Adrenal gland (tissue), 9 donors: ENCODE measurements at regions not wholly inside any gene's neighbourhood (a gene's known extent, or its start where the extent isn't known, plus 50 kb on each side); places are given as distances from the start of the nearest gene placed in this dataset.

Source experiments
- DNase-seq, 7 donors: peaks; one replicate each; pipeline ENCODE4 v3.0.0-alpha.2; 2019 to 2020
- H3K27ac ChIP-seq, 5 donors: fragments of 200-600 bp; sonication (generic) in 4 of 5; 1 replicate in 3 of 5; 2 replicates in 2 of 5; pipeline versions ENCODE4 v1.5.1 to v1.8.0; 2016 to 2020; ENCODE audit warnings: mild to moderate bottlenecking in 1 of 5
- H3K27me3 ChIP-seq: fragments of 200-600 bp; 2 replicates; pipeline ENCODE4 v1.8.0; 2021
- H3K36me3 ChIP-seq, 2 donors: fragments of 200-600 bp; replicated peaks in 1 of 2; 1 replicate in 1 of 2; 2 replicates in 1 of 2; pipeline versions ENCODE4 v1.5.1 to v1.8.0; 2018 to 2022
- H3K4me1 ChIP-seq, 2 donors: fragments of 200-600 bp; replicated peaks in 1 of 2; 1 replicate in 1 of 2; 2 replicates in 1 of 2; pipeline versions ENCODE4 v1.5.1 to v1.8.0; 2018 to 2021
- H3K4me3 ChIP-seq, 4 donors: fragments of 200-600 bp; sonication (generic) in 3 of 4; one replicate each; pipeline ENCODE4 v1.5.1; 2016 to 2018
- H3K9me3 ChIP-seq, 3 donors: fragments of 200-600 bp; sonication (generic) in 1 of 3; replicated peaks in 1 of 3; 1 replicate in 2 of 3; 2 replicates in 1 of 3; pipeline versions ENCODE4 v1.5.1 to v1.8.0; 2016 to 2021
- CTCF ChIP-seq, 6 experiments: fragments of 450-650 bp in 4 of 6; fragments of 200-600 bp in 2 of 6; sonication (generic) in 1 of 6; IDR thresholded peaks; 1 replicate in 5 of 6; 2 replicates in 1 of 6; pipeline versions ENCODE4 v1.5.1 to v1.8.0; 2016 to 2021; ENCODE audit warnings: antibody characterized with exemption in 6 of 6, mild to moderate bottlenecking in 2 of 6, moderate library complexity in 1 of 6
- POLR2A ChIP-seq, 2 donors: fragments of 450-650 bp; IDR thresholded peaks; one replicate each; pipeline ENCODE4 v1.6.1; 2017; ENCODE audit warnings: antibody characterized with exemption in 2 of 2, mild to moderate bottlenecking in 2 of 2, moderate library complexity in 1 of 2
- WGBS, 4 donors: extraction: QIAGEN DNeasy Blood & Tissue Kit in 2 of 4; methylation state at CpG; one replicate each; pipeline versions ENCODE4 v1.1.5 to v1.1.7; 2013 to 2017; 5-methylcytosine and 5-hydroxymethylcytosine counted together
- intact Hi-C, 2 donors: fragments of 100-400 bp; cut with DNase I; formaldehyde crosslinking; loops; one replicate each; pipeline versions ENCODE4 v1.14.1 to v1.15.0; 2022 to 2023
- donor health status: healthy with polysubstance abuse.
- donor health status: Bipolar disorder and iron deficiency.
- donor health status: DM: yes; HTN: yes; CAD: no.
- donor health status: DM: no; HTN: no; CAD: no.
- donor health status: DM: no; HTN: no; CAD: no.

- H3K9me3 ChIP-seq = peaks cover 0 to 5% (median 0%) of the 10 kb centered on the region in 3 donors
- no peak for DNase-seq
- no peaks in the 10 kb centered on the region for H3K27me3 ChIP-seq
- no peaks in the 10 kb centered on the region for H3K36me3 ChIP-seq
- no peak overlapping the region for H3K27ac ChIP-seq
- TF ChIP-seq CTCF (IDR thresholded peaks at IDR 0.05) (no peak), POLR2A (IDR thresholded peaks at IDR 0.05) (no peak)
- 86 to 100% (median 93%) methylated on average over 1 of the region's 1 CpG for WGBS, 4 donors
- intact Hi-C loops = no loop called here
- no peak overlapping the region for H3K4me3 ChIP-seq
- H3K4me1 ChIP-seq = no peaks in the 10 kb centered on the region
These were observed 269.1 kb upstream of the GLI3 start for GRCh38 chr7:42506097-42506496.

- no peak for TF ChIP-seq POLR2A (IDR thresholded peaks at IDR 0.05)
- no peak overlapping the region for H3K4me3 ChIP-seq
- DNase-seq = peak in 3 of 7 donors; percentile 27 to 40 (median 36)
- intact Hi-C loops = no loop called here
- H3K4me1 ChIP-seq = no peaks in the 10 kb centered on the region
- 53 to 78% (median 63%) methylated on average over 1 of the region's 1 CpG for WGBS, 4 donors
- H3K9me3 ChIP-seq = peaks cover 0 to 5% (median 0%) of the 10 kb centered on the region in 3 donors
- H3K27me3 ChIP-seq = no peaks in the 10 kb centered on the region
- H3K27ac ChIP-seq = no peak overlapping the region
- no peaks in the 10 kb centered on the region for H3K36me3 ChIP-seq
These were observed 265.0 kb upstream of the GLI3 start for GRCh38 chr7:42502022-42502421.

- Histone ChIP-seq H3K9me3 (no peaks in the 10 kb centered on the region), H3K36me3 (no peaks in the 10 kb centered on the region), H3K4me3 (no peak overlapping the region), H3K27me3 (no peaks in the 10 kb centered on the region), H3K4me1 (peaks cover 8 to 9% of the 10 kb centered on the region in 2 donors), H3K27ac (no peak overlapping the region)
- WGBS, 4 donors = 87 to 95% (median 91%) methylated on average over 3 of the region's 3 CpGs
- DNase-seq = no peak
- TF ChIP-seq POLR2A (IDR thresholded peaks at IDR 0.05) (no peak), CTCF (IDR thresholded peaks at IDR 0.05) (no peak)
- intact Hi-C loops = no loop called here
These were observed 258.2 kb upstream of the GLI3 start for GRCh38 chr7:42495256-42495655.

DNA sequence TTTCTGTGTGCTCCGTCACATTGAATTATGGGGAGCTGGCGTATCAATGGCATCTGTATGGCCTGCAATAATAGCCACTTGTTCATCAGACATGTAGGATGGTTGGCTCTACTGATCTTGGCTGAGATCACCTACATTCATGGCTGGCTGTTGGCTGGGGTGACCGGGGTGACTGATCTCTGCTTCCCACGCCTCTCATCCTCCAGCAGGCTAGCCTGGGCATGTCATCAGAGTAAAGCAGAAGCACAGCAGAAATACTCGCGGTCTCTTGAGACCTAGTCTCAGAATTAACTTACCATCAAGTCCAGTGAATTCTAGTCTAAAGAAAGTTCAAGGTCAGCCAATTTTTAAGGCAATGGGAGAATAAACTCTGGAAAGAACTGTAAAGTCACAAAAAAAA lies 257.7 kb upstream of the GLI3 start:
- H3K9me3 ChIP-seq = no peaks in the 10 kb centered on the region
- no peak overlapping the region for H3K4me3 ChIP-seq
- no peaks in the 10 kb centered on the region for H3K27me3 ChIP-seq
- no peaks in the 10 kb centered on the region for H3K36me3 ChIP-seq
- no peak overlapping the region for H3K27ac ChIP-seq
- 70 to 83% (median 80%) methylated on average over 6 of the region's 6 CpGs for WGBS, 4 donors
- no peak for DNase-seq
- intact Hi-C loops = no loop called here
- peaks cover 8 to 9% of the 10 kb centered on the region in 2 donors for H3K4me1 ChIP-seq
- no peak for TF ChIP-seq CTCF (IDR thresholded peaks at IDR 0.05)
- no peak for TF ChIP-seq POLR2A (IDR thresholded peaks at IDR 0.05)

DNA sequence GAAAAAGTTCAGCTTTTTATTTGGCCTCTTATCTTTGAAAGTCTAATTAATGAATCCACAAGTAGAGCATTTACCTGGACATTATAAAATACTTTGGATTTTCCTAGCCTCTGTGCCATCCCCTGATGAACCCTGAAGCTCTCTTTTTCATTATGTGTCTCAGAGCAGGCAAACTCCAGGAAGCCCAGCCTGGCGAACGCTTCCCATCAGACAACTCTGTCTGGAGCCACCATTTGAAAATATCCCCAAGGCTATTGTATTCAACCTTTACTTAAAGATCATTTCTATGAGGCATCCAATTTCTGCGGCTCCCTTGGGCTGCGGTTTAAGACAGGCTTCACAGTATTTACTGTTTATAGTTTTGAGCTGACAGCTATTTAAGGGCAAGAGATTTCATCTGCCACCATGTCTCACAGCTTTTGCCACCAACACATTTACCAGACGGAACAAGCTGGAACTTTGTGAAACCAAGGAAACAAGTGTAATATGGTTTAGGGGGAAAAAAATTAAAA lies 257.2 kb upstream of the GLI3 start:
- Histone ChIP-seq H3K4me1 (peaks cover 8 to 9% of the 10 kb centered on the region in 2 donors), H3K27ac (peak overlapping the region in 1 of 5 donors; percentile 41), H3K4me3 (no peak overlapping the region), H3K9me3 (no peaks in the 10 kb centered on the region), H3K27me3 (no peaks in the 10 kb centered on the region), H3K36me3 (no peaks in the 10 kb centered on the region)
- DNase-seq = no peak
- intact Hi-C loops = no loop called here
- WGBS, 4 donors = 78 to 92% (median 86%) methylated on average over 5 of the region's 5 CpGs
- TF ChIP-seq CTCF (IDR thresholded peaks at IDR 0.05) (no peak), POLR2A (IDR thresholded peaks at IDR 0.05) (no peak)
